DOHH2 (cell line): ENCODE measurements at regions not wholly inside any gene's neighbourhood (a gene's known extent, or its start where the extent isn't known, plus 50 kb on each side); places are given as distances from the start of the nearest gene placed in this dataset.
A peak's percentile ranks its signal among the peaks of the same experiment; 100 is the strongest.

Source experiments
- H3F3A ChIP-seq: fragments of 200-600 bp; sonication (generic), shearing (Covaris generic); 2 replicates; pipeline ENCODE4 v1.6.0; 2016; ENCODE audit warnings: antibody characterized with exemption, mild to moderate bottlenecking; ENCODE audit not compliant: control insufficient read depth, insufficient read depth
- H3K27ac ChIP-seq: fragments of 200-600 bp; sonication (generic); 2 replicates; pipeline ENCODE4 v1.5.1; 2014; ENCODE audit warnings: low read depth, mild to moderate bottlenecking, low read length, moderate library complexity
- H3K27me3 ChIP-seq: fragments of 200-600 bp; sonication (generic); 2 replicates; pipeline ENCODE4 v1.6.1; 2014; ENCODE audit warnings: mild to moderate bottlenecking, low read length, mixed read lengths; ENCODE audit not compliant: control insufficient read depth
- H3K36me3 ChIP-seq: fragments of 200-600 bp; sonication (generic); 2 replicates; pipeline ENCODE4 v1.6.1; 2014; ENCODE audit warnings: mild to moderate bottlenecking, low read length, moderate library complexity, mixed read lengths; ENCODE audit not compliant: control insufficient read depth
- H3K4me1 ChIP-seq: fragments of 200-600 bp; sonication (generic); 2 replicates; pipeline ENCODE4 v1.6.1; 2014; ENCODE audit warnings: mild to moderate bottlenecking, low read length, mixed read lengths; ENCODE audit not compliant: control insufficient read depth
- H3K4me2 ChIP-seq: fragments of 200-600 bp; sonication (generic); 2 replicates; pipeline ENCODE4 v1.6.0; 2014; ENCODE audit warnings: mild to moderate bottlenecking, low read length, moderate library complexity
- H3K4me3 ChIP-seq: fragments of 200-600 bp; sonication (generic); 2 replicates; pipeline ENCODE4 v1.5.1; 2014; ENCODE audit warnings: mild to moderate bottlenecking, low read length, mixed read lengths
- H3K79me2 ChIP-seq: fragments of 200-600 bp; sonication (generic); 2 replicates; pipeline ENCODE4 v1.6.1; 2014; ENCODE audit warnings: mild to moderate bottlenecking, low read length, mixed read lengths; ENCODE audit not compliant: control insufficient read depth
- H3K9me2 ChIP-seq: fragments of 200-600 bp; sonication (generic); replicated peaks from 2 replicates; pipeline ENCODE4 v1.6.1; 2014; ENCODE audit warnings: mild to moderate bottlenecking, low read length, mixed read lengths; ENCODE audit not compliant: control insufficient read depth
- H3K9me3 ChIP-seq: fragments of 200-600 bp; sonication (generic); 2 replicates; pipeline ENCODE4 v1.6.1; 2014; ENCODE audit warnings: antibody characterized with exemption, low read length, mixed read lengths; ENCODE audit not compliant: control insufficient read depth, insufficient read depth
- H4K20me1 ChIP-seq: fragments of 200-600 bp; sonication (generic); 2 replicates; pipeline ENCODE4 v1.6.0; 2014; ENCODE audit warnings: low read depth, mild to moderate bottlenecking, antibody characterized with exemption, low read length, moderate library complexity; ENCODE audit not compliant: control insufficient read depth, insufficient read depth
- EZH2phosphoT487 ChIP-seq: fragments of 200-600 bp; sonication (generic); IDR thresholded peaks from 2 replicates; pipeline ENCODE4 v1.6.1; 2017; ENCODE audit warnings: borderline replicate concordance, mild to moderate bottlenecking, antibody characterized with exemption, low read length, moderate library complexity, mixed read lengths
- TF ChIP-seq, protein P1 (sequence below): fragments of 200-600 bp; sonication (generic); IDR thresholded peaks from one replicate; pipeline ENCODE4 v1.5.1; 2014; ENCODE audit warnings: antibody characterized with exemption, mild to moderate bottlenecking, low read depth, low read length; ENCODE audit not compliant: poor library complexity, severe bottlenecking

DNA sequence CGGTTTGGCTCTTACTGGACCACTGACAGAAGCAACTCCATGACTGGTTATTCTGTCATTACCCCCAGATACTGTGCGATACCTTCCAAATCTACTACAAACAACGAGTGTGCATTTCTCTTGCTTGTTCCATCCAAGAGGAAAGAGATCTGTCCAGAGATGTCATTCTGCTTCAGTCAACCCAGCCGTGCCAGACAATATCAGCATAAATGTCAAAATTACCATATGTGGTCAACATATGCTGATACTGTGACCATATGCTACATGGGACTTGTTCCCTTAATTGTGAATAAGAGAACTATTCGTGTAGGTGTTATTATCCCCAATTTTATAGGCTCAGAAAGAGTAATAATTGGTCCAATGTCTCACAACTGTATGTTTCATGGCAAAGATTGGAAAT lies 143.2 kb upstream of the PRSS1 start:
- Histone ChIP-seq H3K4me3 (no peak overlapping the region), H3K9me2 (no peaks in the 10 kb centered on the region), H3K27ac (no peak overlapping the region), H4K20me1 (no peaks in the 10 kb centered on the region), H3K4me2 (no peak overlapping the region), H3K79me2 (no peaks in the 10 kb centered on the region), H3K36me3 (no peaks in the 10 kb centered on the region), H3K9me3 (no peaks in the 10 kb centered on the region), H3K4me1 (no peaks in the 10 kb centered on the region), H3K27me3 (peaks cover 30% of the 10 kb centered on the region), H3F3A (no peaks in the 10 kb centered on the region)
- TF ChIP-seq, protein P1, sequence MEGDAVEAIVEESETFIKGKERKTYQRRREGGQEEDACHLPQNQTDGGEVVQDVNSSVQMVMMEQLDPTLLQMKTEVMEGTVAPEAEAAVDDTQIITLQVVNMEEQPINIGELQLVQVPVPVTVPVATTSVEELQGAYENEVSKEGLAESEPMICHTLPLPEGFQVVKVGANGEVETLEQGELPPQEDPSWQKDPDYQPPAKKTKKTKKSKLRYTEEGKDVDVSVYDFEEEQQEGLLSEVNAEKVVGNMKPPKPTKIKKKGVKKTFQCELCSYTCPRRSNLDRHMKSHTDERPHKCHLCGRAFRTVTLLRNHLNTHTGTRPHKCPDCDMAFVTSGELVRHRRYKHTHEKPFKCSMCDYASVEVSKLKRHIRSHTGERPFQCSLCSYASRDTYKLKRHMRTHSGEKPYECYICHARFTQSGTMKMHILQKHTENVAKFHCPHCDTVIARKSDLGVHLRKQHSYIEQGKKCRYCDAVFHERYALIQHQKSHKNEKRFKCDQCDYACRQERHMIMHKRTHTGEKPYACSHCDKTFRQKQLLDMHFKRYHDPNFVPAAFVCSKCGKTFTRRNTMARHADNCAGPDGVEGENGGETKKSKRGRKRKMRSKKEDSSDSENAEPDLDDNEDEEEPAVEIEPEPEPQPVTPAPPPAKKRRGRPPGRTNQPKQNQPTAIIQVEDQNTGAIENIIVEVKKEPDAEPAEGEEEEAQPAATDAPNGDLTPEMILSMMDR = no peak
- no peak for TF ChIP-seq EZH2phosphoT487

DNA sequence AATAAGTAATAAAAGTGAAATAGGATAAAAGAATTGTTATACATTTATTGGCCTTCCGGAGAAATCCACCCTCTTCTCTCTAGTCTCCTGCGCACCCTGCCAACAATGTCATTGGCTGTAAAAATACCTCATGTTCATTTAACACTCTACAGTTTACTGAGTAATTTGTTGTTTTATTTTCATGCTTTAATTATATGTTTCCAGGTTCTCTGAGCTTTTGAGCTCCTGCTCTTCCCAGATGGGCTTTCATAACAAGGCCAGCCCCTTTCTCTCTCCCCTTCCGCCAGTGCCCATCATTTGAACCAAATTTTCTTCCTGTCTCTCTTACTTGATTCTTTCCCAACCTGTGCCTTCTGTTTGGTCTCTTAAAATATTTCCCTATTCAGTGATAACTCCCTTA lies 144.6 kb upstream of the PRSS1 start:
- Histone ChIP-seq H4K20me1 (no peaks in the 10 kb centered on the region), H3F3A (no peaks in the 10 kb centered on the region), H3K9me3 (no peaks in the 10 kb centered on the region), H3K4me2 (no peak overlapping the region), H3K4me3 (no peak overlapping the region), H3K79me2 (no peaks in the 10 kb centered on the region), H3K4me1 (no peaks in the 10 kb centered on the region), H3K27ac (no peak overlapping the region), H3K27me3 (peaks cover 28% of the 10 kb centered on the region), H3K9me2 (no peaks in the 10 kb centered on the region), H3K36me3 (no peaks in the 10 kb centered on the region)
- TF ChIP-seq, protein P1 = no peak
- no peak for TF ChIP-seq EZH2phosphoT487

DNA sequence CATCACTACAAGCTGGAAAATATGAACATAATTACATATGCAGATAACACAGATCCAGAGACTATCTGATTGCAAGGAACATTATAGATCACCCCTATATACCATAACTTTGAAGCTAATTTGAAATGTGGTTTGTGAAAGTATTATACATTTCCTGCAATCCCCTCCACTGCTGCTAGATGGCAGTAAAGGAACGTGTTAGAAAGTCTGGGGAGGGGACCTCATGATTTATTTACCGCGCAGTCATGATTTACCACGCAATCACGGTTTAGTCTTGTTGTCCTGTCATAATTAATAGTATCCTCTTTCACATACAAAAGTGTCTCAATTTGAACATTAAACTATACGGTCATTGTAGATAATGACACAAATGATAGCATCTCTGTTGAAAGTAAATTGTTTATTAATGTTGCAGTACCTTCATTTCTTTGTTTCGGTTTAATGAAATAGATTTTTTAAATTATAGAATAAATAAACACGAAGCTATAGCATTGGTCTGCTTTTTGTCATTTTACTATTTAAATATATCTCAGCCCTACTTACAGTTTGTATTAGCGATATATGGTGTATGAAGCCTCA lies 145.3 kb upstream of the PRSS1 start:
- Histone ChIP-seq H3K4me3 (no peak overlapping the region), H3F3A (no peaks in the 10 kb centered on the region), H3K4me1 (no peaks in the 10 kb centered on the region), H3K79me2 (no peaks in the 10 kb centered on the region), H3K36me3 (no peaks in the 10 kb centered on the region), H4K20me1 (no peaks in the 10 kb centered on the region), H3K27me3 (peaks cover 25% of the 10 kb centered on the region), H3K27ac (no peak overlapping the region), H3K9me2 (no peaks in the 10 kb centered on the region), H3K4me2 (no peak overlapping the region), H3K9me3 (no peaks in the 10 kb centered on the region)
- no peak for TF ChIP-seq EZH2phosphoT487
- TF ChIP-seq, protein P1 = peak; percentile 94

DNA sequence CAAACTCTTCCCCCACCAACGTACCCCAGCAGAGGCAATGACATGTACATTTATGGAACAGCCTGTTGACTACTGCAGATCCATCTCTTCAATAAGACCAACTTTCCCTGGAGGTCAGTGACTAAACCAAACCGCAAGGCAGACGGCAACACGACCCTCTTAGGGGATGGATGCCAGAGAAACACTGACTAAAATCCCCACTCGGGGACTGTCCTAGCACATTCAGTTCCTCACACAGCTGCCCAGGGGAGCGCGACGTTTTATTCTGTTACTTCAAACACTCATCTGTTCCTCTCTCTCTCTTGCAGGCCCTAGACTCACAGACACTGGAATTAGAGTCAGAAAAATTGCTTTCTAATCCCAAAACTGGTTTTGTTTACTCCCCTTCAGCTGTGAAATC lies 146.5 kb upstream of the PRSS1 start:
- Histone ChIP-seq H3K4me3 (no peak overlapping the region), H3K4me2 (no peak overlapping the region), H3K27me3 (peaks cover 22% of the 10 kb centered on the region), H3K79me2 (no peaks in the 10 kb centered on the region), H4K20me1 (no peaks in the 10 kb centered on the region), H3K4me1 (no peaks in the 10 kb centered on the region), H3K9me3 (no peaks in the 10 kb centered on the region), H3K9me2 (no peaks in the 10 kb centered on the region), H3F3A (no peaks in the 10 kb centered on the region), H3K36me3 (no peaks in the 10 kb centered on the region), H3K27ac (no peak overlapping the region)
- TF ChIP-seq, protein P1 = no peak
- no peak for TF ChIP-seq EZH2phosphoT487
